NCI-H2107 treated with DMSO at 0.1 percent for 48 hours (cell line): ENCODE measurements at regions not wholly inside any gene's neighbourhood (a gene's known extent, or its start where the extent isn't known, plus 50 kb on each side); places are given as distances from the start of the nearest gene placed in this dataset.

Experiments used
- DNase-seq: peaks from one replicate; lab custom pipeline; 2025; ENCODE audit not compliant: unreplicated experiment; lab: John Stamatoyannopoulos, UW

- no peak for DNase-seq
These were observed 69.2 kb upstream of the CCN6 start for GRCh38 chr6:111984516-111985201.

GRCh38 chr6:111985202-111985731 is 68.6 kb upstream of the CCN6 start:
- peak; percentile 20 for DNase-seq

GRCh38 chr6:111986651-111987050 is 67.3 kb upstream of the CCN6 start:
- no peak for DNase-seq

GRCh38 chr6:111987295-111987694 is 66.6 kb upstream of the CCN6 start:
- DNase-seq = no peak

- DNase-seq = no peak
These were observed 65.0 kb upstream of the CCN6 start for GRCh38 chr6:111988926-111989325.

GRCh38 chr6:111989743-111990142 is 64.2 kb upstream of the CCN6 start:
- peak; percentile 36 for DNase-seq

GRCh38 chr6:111990214-111990613 is 63.7 kb upstream of the CCN6 start:
- no peak for DNase-seq

- peak; percentile 53 for DNase-seq
These were observed 61.1 kb upstream of the CCN6 start for GRCh38 chr6:111992851-111993250.

GRCh38 chr6:111993342-111993741 is 60.6 kb upstream of the CCN6 start:
- peak; percentile 77 for DNase-seq

- DNase-seq = no peak
These were observed 59.1 kb upstream of the CCN6 start for GRCh38 chr6:111994791-111995190.

GRCh38 chr6:111995404-111995803 is 58.5 kb upstream of the CCN6 start:
- no peak for DNase-seq

- DNase-seq = no peak
These were observed 57.6 kb upstream of the CCN6 start for GRCh38 chr6:111996144-111996865.

GRCh38 chr6:111997078-111997852 is 56.6 kb upstream of the CCN6 start:
- peak; percentile 77 for DNase-seq

- DNase-seq = no peak
These were observed 56.1 kb upstream of the CCN6 start for GRCh38 chr6:111997853-111998208.

GRCh38 chr6:112002307-112002706 is 51.6 kb upstream of the CCN6 start:
- DNase-seq = no peak
